G401.6 (cell line): ENCODE measurements at regions not wholly inside any gene's neighbourhood (a gene's known extent, or its start where the extent isn't known, plus 50 kb on each side); places are given as distances from the start of the nearest gene placed in this dataset.

Experiments used
- FAIRE-seq: peaks from 2 replicates; lab custom pipeline; 2012; peaks lifted over from hg19 to GRCh38; lab: Jason Lieb, UNC

- FAIRE-seq = no peak
These were observed 2060.5 kb downstream of the MAT2B start for GRCh38 chr5:165565911-165566310.

- no peak for FAIRE-seq
These were observed 2064.1 kb downstream of the MAT2B start for GRCh38 chr5:165569551-165569950.

GRCh38 chr5:165573445-165573844 is 2068.0 kb downstream of the MAT2B start:
- FAIRE-seq = no peak

DNA sequence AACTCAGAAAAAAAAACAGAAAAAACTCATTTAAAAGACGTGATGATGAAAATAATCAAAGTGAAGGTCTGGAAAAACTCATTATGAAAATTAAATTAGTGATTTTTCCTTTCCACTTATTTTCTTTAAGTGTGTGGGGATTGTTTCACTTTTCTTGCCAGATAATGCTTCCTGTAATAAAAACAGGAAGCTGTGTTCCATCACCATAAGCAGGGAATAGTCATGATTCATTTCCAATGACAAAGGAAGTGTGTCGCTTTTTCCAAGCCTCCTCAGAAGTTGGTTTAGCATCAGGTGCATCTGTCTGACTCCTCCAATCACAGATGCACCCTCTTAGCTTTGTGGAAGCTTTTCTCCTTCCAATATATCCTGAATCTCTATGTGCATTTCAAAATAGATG is 2068.7 kb downstream of the MAT2B start:
- FAIRE-seq = no peak

DNA sequence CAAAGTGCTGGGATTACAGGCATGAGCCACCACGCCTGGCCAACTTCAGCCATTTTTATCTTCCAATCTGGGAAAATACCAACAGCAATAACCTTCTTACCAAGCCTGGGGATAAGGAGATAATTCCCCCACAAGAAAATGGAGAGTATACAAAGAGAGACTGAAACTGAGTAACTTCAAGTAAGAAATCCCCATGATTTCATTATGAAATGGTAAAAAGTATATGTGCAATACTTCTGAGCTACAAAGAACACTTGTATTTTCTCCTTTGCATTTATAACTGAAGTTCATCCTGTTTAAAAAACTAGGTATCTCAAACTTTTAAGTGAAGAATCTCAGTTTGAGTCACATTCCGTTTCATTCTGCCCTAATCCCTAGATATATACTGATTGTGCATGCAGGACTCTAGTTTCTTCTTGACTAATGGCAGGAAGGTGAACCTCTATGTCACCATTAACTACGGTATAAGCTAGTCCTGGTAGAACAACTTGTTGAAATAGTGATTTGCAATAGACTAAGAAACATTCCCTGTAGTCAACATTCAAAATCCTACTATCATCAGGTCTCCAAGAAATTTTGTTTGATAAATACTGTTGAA is 2071.4 kb downstream of the MAT2B start:
- no peak for FAIRE-seq

DNA sequence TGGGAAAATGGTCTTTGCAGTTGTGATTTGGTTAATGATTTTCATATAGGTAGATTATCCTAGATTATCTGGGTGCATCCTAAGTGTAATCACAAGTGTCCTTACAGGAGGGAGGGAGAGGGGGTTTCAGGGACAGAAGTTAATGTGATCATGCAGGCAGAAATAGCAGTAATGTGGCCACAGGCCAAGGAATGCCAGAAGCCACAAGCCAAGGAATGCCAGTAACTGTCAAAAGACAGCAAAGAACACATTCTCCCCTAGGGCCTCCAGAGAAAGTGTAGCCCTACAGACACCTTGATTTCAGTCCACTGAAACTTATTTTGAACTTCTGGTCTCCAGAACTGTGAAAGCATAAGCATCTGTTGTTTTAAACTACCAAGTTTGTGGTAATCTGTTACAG is 2074.5 kb downstream of the MAT2B start:
- FAIRE-seq = no peak

- FAIRE-seq = no peak
These were observed 2089.3 kb downstream of the MAT2B start for GRCh38 chr5:165594693-165595092.

DNA sequence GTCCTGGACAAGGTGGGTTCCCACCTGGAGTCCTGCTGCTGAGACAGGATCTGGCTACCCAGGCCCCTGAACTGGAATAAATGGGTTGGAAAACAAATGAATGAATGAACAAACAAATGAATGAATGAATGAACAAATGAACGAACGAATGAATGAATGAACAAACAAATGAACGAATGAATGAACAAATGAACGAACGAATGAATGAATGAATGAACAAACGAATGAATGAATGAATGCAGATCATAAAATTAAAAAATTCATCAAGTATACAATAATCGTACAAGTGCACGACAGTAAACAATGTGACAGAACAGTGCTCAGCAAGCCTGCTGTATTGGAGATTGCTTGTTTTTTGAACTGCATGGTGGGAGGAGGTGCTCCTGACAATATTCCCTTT is 2097.1 kb downstream of the MAT2B start:
- FAIRE-seq = no peak

DNA sequence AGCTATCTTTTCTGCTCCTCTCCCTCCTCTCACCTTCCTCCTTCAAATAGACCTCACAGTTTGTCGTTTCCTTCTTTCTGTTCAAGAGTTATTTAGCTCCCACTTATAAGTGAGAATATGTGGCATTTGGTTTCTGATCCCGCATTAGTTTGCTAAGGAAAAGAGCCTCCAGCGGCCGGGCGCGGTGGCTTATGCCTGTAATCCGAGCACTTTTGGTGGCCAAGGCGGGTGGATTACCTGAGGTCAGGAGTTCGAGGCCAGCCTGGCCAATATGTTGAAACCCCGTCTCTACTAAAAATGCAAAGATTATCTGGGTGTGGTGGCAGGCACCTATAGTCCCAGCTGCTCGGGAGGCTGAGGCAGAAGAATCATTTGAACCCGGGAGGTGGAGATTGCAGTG is 2101.6 kb downstream of the MAT2B start:
- FAIRE-seq = no peak

- no peak for FAIRE-seq
These were observed 2104.5 kb downstream of the MAT2B start for GRCh38 chr5:165609871-165610270.

DNA sequence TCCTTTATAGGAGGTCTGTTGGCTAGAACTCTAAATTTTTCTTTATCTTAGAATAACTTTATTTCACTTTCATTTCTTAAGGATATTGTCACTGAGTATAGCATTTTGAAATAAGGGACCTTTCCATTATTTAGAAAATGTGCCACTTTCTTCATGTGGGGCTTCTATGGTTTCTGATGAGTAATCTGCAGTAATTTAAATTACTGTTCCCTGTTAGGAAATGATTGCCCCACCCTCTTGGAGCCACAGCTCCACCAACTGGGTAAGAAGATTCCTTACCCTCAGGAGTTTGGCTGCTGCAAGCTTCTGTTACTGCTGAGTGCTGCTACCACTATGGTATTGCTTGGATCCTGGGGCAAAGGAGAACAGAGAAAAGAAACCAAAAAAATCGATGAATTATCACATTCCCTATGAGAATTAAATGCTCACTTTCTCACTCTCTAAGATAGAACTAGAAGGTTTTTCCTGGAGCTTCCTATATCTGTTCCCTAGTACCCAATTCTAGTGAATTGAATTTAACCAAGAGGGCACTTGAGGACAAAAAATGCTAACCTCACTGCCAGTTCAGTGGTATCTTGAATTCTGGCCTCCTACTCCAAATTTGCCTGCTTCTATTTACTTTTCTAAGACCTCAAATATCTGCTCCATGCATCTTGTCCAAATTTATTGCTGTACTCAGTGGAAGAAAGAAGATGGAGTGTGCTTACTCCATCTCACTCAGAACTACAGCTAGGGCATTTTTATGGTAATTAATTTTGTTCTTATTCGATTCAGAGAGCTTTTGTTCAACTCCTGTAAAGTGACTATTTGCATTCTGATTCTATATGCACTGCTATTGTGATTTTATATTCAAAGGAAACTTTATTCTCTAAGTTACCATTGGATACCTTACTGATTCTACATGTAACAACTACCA is 2111.3 kb downstream of the MAT2B start:
- FAIRE-seq = no peak

GRCh38 chr5:165617491-165617890 is 2112.1 kb downstream of the MAT2B start:
- FAIRE-seq = no peak

DNA sequence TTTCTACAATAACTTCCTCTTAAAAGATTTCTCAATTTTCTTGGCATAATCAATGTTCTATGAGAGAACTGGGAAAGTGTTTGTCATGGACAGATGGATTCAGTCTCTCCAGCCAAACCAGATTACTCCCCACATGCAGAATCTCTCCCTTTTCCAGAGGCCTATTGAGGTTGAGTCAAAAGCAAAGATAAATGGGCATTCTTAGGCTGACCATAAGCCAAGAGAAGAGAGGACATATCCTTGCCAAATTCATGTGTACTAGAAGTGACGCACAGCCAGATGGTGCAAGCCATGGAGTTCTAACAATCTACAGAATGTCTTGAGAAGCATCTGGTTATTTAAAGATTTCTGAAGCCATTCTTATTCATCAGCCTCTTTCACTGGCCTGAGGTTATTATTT is 2115.0 kb downstream of the MAT2B start:
- no peak for FAIRE-seq

- no peak for FAIRE-seq
These were observed 2117.6 kb downstream of the MAT2B start for GRCh38 chr5:165622864-165623536.

DNA sequence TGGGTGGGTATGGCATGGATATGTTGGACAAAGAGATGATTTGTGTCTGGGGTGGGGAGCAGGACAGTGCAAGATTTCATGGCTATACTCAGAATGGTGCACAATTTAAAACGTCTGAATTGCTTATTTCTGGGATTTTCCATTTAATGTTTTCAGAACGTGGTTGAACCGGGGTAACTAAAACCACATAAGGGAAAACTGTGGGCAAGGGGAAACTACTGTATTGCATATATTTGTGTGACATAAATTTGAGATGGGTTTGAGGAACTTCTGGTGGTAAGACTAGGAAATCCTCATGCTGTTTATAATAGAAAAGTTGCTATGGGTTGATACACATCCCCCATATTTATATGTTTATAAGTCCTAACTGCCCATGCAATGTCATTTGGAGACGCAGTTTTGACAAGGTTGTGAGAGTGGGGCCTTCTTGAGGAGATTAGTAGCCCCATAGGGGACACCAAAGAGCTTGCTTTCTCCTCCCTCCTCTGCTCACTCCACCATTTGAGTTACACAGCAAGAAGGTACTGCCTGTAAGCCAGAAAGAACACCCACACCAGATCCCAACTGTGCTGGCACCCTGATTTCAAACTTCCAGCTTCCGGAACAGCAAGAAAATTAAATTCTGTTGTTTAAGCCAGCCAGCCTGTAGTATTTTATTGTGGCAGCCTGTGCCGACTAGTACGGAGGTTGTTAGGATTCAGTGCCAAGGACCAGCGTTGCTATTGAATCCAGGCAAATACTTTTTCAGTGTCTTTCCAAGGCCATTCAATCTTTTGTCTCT is 2118.9 kb downstream of the MAT2B start:
- no peak for FAIRE-seq

GRCh38 chr5:165626161-165626560 is 2120.7 kb downstream of the MAT2B start:
- no peak for FAIRE-seq

GRCh38 chr5:165627548-165628170 is 2122.2 kb downstream of the MAT2B start:
- no peak for FAIRE-seq

DNA sequence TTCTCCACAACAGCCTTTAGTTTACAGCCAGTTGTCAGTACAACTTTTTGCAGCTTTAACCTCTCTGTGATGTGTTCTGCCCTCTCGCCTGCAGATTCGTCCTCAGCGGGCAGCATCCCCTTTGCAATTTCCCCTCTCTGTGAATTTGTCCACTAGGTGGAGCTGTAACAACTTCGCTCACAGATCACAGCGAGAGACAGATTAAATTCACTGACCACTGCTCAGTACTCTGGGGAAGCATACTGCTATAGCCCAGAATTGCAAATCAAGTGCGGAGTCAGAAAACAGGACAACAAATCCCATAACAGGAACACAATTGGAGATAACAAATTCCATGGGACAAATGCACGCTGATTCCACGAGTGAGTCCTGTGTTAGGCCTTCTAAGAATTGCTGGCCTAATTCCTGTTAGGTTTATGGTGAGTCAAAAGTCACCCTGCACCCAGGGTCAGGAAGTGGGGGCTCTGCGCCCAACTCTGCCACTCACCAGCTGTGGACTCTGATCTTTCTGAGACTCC is 2124.9 kb downstream of the MAT2B start:
- peak; percentile 69 for FAIRE-seq

DNA sequence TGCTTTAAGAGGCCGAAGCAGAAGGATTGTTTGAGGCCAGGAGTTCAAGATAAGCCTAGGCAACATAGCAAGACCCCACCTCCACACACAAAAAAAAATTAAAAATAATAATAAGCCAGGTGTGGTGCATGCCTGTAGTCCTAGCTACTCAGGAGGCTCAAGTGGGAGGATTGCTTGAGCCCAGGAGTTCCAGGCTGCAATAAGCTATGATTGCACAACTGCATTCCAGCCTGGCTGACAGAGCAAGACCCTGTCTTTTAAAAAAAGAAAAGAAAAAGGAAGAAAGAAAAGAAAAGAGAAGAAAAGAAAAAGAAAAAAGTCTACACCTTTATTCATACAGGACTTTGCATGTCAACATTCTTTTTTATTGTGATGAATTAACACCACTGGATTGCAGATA is 2125.8 kb downstream of the MAT2B start:
- FAIRE-seq = no peak

GRCh38 chr5:165642366-165642765 is 2136.9 kb downstream of the MAT2B start:
- FAIRE-seq = no peak

- FAIRE-seq = no peak
These were observed 2160.4 kb downstream of the MAT2B start for GRCh38 chr5:165665735-165666400.
